ENCODE measurements at regions not wholly inside any gene's neighbourhood (a gene's known extent, or its start where the extent isn't known, plus 50 kb on each side); places are given as distances from the start of the nearest gene placed in this dataset.
"Not testable (repeated sequence)": the region's sequence is repeated elsewhere in the genome, so short reads cannot be mapped to it uniquely, and the experiment has no call there.

DNA sequence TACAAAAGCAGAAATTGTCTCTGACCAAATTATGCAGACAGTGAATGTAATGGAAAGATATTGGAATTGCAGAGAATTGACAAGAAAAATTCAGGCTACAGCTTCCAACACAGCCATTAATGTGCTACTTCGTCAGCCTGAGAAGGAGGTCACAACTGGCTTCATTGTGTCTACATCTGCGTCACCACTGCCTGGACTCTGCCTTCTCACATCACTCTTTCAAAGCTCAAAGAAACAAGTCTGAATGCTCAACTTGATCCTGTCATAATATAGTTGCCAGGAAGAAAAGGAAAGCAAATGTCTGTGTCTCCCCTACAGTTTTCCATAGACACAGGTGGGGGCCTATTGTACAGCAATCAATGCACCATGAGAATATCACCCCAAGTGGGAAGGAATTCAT lies 806.5 kb upstream of the CDH10 start:
- Mint-ChIP-seq H3K4me1 (peaks cover 13% of the 10 kb centered on the region), H3K4me3 (no peak overlapping the region), H3K9me3 (no peaks in the 10 kb centered on the region), H3K36me3 (ENCODE audit: low read depth) (no peaks in the 10 kb centered on the region), H3K27ac (ENCODE audit: unreplicated experiment) (no peak overlapping the region), H3K27me3 (ENCODE audit: low read depth) (no peaks in the 10 kb centered on the region)
- DNase-seq (ENCODE audit: low read depth, low spot score), result no peak
- TF ChIP-seq, protein P1, sequence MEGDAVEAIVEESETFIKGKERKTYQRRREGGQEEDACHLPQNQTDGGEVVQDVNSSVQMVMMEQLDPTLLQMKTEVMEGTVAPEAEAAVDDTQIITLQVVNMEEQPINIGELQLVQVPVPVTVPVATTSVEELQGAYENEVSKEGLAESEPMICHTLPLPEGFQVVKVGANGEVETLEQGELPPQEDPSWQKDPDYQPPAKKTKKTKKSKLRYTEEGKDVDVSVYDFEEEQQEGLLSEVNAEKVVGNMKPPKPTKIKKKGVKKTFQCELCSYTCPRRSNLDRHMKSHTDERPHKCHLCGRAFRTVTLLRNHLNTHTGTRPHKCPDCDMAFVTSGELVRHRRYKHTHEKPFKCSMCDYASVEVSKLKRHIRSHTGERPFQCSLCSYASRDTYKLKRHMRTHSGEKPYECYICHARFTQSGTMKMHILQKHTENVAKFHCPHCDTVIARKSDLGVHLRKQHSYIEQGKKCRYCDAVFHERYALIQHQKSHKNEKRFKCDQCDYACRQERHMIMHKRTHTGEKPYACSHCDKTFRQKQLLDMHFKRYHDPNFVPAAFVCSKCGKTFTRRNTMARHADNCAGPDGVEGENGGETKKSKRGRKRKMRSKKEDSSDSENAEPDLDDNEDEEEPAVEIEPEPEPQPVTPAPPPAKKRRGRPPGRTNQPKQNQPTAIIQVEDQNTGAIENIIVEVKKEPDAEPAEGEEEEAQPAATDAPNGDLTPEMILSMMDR (conservative IDR thresholded peaks at IDR 0.05), result no peak

DNA sequence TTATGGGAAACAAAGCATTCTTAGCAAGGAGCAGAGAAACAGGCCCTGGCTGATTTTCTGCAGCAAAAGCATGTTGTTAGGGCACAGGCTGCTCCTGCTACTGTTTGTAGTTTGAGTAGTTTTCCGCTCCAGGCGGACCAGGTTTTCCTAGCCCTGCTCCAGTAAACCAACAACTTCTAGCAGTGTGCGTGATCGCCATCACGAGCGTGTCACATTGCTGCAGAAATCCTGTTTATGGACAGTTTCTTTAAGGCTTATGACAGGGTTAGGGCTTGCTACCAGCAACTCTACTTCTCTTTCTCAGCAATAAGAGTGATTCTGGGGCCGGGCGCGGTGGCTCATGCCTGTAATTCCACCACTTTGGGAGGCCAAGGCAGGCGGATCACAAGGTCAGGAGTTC lies 803.9 kb upstream of the CDH10 start:
- Mint-ChIP-seq H3K4me3 (no peak overlapping the region), H3K36me3 (ENCODE audit: low read depth) (no peaks in the 10 kb centered on the region), H3K27me3 (ENCODE audit: low read depth) (no peaks in the 10 kb centered on the region), H3K9me3 (no peaks in the 10 kb centered on the region), H3K4me1 (peaks cover 13% of the 10 kb centered on the region), H3K27ac (ENCODE audit: unreplicated experiment) (no peak overlapping the region)
- TF ChIP-seq, protein P1 (conservative IDR thresholded peaks at IDR 0.05), result no peak
- DNase-seq (ENCODE audit: low read depth, low spot score), result no peak

DNA sequence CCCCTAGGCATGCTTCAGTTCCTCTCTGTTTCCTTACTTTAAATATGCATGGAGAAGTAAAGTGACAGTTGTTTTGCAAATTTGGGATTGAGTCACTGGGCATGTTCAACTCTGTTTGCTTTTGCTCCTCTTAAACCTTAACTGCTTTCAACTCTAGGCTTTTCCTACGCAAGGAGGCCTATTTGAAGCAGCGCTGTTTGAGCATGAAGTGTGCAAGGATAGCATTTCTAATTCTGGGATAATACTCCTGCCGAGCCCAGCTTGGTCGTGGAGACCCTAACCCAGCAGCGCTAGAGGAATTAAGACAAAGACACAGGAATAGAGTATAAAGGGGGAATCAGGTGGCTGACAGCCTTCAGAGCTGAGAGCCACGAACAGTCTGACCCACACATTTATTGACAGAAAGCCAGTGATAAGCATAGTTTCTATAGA lies 803.4 kb upstream of the CDH10 start:
- peaks cover 13% of the 10 kb centered on the region for H3K4me1 Mint-ChIP-seq
- DNase-seq (ENCODE audit: low read depth, low spot score), result no peak
- no peak overlapping the region for H3K4me3 Mint-ChIP-seq
- TF ChIP-seq, protein P1 (conservative IDR thresholded peaks at IDR 0.05), result no peak
- peak overlapping the region; percentile 44 for H3K27ac Mint-ChIP-seq (ENCODE audit: unreplicated experiment)
- no peaks in the 10 kb centered on the region for H3K27me3 Mint-ChIP-seq (ENCODE audit: low read depth)
- no peaks in the 10 kb centered on the region for H3K36me3 Mint-ChIP-seq (ENCODE audit: low read depth)
- no peaks in the 10 kb centered on the region for H3K9me3 Mint-ChIP-seq

DNA sequence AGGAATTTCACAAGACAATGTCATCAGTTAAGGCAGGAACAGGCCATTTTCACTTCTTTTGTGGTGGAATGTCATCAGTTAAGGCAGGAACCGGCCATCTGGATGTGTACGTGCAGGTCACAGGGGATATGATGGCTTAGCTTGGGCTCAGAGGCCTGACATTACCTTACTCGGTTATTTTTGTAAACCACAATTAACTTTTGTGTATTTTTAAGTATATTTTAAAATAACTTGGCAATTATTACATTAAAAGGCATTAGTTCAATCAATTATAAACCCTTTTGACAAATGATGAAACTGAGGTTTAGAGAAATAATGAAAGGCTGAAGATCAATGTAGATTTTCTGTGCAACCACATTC lies 801.3 kb upstream of the CDH10 start:
- not testable (repeated sequence) for DNase-seq (ENCODE audit: low read depth, low spot score); H3K9me3 Mint-ChIP-seq; H3K4me1 Mint-ChIP-seq

DNA sequence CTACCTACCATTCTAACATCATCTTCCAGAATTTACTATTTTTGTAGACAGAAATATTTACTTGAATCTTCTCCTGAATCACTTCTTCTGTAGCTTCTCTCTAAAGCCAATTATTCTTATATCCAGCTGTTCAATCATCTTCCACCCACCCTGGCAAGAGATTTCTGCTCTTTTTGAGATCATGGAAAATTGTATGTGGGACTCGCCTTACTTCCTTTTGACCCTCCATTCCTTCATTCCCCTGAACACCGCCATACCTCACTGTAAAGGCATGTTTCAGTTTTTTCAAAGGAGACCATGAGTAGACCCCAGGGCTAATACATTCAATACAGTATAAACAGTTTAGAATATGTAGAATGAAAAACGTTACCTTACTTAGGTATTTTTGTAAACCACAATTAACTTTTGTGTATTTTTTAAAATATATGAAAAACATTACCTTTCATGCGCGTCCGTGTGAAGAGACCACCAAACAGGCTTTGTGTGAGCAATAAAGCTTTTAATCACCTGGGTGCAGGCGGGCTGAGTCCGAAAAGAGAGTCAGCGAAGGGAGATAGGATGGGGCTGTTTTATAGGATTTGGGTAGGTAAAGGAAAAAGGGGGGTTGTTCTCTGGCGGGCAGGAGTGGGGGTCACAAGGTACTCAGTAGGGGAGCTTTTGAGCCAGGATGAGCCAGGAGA lies 800.7 kb upstream of the CDH10 start:
- H3K4me1 Mint-ChIP-seq; H3K27ac Mint-ChIP-seq (ENCODE audit: unreplicated experiment); H3K27me3 Mint-ChIP-seq (ENCODE audit: low read depth); H3K36me3 Mint-ChIP-seq (ENCODE audit: low read depth); H3K9me3 Mint-ChIP-seq; DNase-seq (ENCODE audit: low read depth, low spot score): not testable (repeated sequence)
- H3K4me3 Mint-ChIP-seq, result peak overlapping the region; percentile 2

More for the DNA sequence above, 801.3 kb upstream of the CDH10 start:
- H3K4me3 Mint-ChIP-seq; H3K27me3 Mint-ChIP-seq (ENCODE audit: low read depth); H3K27ac Mint-ChIP-seq (ENCODE audit: unreplicated experiment); H3K36me3 Mint-ChIP-seq (ENCODE audit: low read depth): not testable (repeated sequence)

DNA sequence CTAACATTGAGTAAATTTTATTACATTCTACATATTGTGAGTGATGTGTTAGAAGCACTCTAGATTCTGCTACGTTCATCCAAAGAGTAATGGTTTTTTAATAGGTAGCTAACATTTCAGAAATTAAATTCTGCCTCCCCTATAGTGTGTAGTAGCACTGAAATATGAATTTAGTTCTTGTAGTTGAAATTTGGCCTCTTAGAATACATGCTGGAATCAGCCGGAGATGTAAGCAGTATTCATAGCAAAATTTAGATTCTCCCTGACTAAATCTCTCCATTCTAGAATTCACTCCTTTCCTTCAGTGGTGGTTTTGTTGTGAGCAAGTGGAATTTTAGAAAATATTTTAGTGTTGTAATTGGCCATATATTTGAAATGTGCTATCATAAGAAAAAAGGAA lies 799.9 kb upstream of the CDH10 start:
- Mint-ChIP-seq H3K4me3 (no peak overlapping the region), H3K4me1 (peaks cover 6% of the 10 kb centered on the region), H3K9me3 (no peaks in the 10 kb centered on the region), H3K27ac (ENCODE audit: unreplicated experiment) (no peak overlapping the region), H3K27me3 (ENCODE audit: low read depth) (no peaks in the 10 kb centered on the region), H3K36me3 (ENCODE audit: low read depth) (no peaks in the 10 kb centered on the region)
- DNase-seq (ENCODE audit: low read depth, low spot score), result no peak
- TF ChIP-seq, protein P1 (conservative IDR thresholded peaks at IDR 0.05), result no peak

Measured in neural crest cell (in vitro differentiated cells).